Fibroblast of skin of left biceps (primary cell): ENCODE measurements at regions not wholly inside any gene's neighbourhood (a gene's known extent, or its start where the extent isn't known, plus 50 kb on each side); places are given as distances from the start of the nearest gene placed in this dataset.
A peak's percentile ranks its signal among the peaks of the same experiment; 100 is the strongest.

Source experiments
- DNase-seq, 2 experiments: peaks; one replicate each; pipeline ENCODE4 v3.0.0-alpha.2; 2013; ENCODE audit warnings: low read depth in 2 of 2

DNA sequence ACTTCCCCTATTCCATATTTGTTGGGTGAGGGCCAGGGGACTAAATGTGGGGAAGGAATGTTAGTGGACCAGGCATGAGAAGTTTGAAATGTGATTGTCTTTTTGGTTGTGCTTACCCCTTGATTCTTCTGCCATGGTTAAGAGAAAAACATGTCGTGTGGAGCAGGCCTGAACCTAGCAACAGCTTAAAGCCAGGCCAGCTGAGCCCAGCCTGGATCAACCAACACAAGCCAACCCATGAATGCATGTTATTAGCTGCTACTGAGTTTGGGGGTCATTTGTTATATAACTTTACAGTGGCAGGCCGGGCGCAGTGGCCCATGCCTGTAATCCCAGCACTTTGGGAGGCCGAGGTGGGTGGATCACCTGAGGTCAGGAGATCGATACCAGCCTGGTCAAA, 52.4 kb upstream of the TRIO start:
- no peak for DNase-seq

DNA sequence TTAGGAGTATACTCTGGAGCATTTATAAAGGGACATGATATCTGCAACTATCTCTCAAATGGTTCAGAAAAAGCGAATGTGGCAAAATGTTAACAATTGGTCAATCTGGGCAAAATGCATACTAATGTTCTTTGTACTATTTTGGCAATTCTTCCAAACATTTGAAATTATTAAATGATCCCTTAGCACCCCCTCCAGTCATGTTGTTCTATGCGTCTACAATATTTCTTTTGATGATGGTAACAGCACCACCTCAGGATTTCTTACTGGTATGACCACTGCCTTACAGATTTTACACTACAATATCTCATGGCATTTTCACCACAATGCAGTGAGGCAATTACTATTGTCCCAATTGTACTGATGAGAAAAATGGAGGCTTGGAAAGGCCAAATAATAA, 52.9 kb upstream of the TRIO start:
- DNase-seq = no peak

DNA sequence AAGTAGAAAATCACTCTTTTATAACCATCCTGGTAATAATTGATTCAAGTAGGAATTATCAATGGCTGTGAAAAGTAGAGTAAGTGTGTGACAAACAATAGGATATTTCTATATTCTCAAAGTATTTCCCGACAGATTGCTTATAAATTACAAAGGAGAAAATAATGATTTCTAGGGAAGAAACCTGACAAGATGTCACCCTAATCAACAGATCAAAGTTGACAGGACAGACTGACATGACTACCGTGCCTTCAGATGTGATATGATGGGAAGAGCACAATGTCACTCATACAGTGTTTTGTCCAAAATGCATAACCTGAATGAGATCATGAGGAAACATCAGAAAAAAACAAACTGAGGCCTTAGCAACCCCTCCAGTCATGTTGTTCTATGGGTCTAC, 53.9 kb upstream of the TRIO start:
- no peak for DNase-seq

DNA sequence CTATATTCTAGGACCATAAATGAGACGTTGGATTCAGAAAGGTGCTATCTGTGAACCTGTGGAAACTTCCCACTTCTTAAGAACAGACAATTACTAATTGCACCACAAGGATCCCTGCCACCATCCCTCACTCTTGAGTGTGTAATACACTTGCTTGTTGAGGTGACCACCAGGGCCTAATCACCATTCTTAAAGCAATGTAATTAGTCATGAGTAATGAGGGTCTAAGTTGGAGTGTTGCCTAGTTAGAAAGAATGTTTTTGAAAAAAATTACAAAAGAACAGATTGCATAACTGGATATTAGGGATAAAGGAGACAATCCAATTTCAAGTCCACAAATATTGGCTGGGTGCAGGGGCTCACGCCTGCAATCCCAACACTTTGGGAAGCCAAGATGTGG, 56.9 kb upstream of the TRIO start:
- DNase-seq = no peak

DNA sequence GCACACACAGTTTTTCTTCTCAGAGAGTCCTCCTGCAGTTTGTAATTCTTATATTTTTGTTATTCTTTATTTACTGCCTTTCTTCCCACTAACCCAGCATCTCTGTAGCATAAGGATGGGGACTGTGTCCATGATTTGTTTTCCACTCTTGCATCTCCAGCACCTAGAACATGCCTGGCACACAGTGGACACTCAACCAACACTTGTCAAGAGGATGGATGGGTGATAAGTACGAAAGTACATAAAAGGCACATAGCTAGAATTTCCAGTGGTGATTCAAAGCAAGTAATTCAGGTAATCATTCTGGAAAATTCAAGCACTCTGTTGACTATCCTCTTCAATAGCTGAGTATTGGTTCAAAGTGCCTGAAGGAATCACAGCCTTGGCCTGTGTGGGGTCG, 60.2 kb upstream of the TRIO start:
- DNase-seq = no peak

DNA sequence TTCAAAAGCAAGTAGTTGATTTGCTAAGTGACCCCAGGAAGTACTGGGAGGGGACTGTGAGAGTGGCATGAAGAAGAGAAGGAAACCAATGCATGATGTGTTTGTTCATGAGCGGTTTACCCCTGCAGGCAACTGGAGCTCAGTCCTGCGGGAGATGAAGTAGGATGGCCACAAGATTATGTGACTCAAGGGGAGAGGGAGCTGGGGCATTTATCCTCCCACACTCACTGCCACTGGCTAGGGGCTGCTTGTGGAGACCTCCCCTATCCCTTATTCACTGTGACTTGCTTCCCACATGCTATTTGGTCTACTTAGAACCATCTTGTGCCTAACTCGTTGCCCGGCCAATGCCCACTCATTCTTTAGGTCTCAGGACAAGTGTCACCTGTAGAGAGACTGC, 60.6 kb upstream of the TRIO start:
- DNase-seq = no peak

DNA sequence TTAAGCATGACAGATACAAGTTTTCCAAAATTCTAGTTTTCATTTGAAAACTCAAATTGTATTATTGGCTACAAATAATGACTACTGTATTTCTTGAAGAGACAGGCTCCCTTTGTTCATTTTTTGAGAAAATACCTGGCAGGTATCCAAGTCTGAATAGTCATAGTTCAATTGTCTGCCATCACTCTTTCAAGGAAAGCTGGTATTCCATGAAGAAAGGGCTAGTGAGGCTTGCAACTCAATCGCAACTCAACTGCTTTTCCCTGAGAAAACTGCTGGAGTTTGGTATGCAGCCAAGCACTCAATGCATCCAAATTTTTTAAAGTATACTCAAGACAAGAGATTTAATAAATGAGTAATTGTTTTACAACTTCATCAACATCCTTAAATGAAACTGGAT, 61.4 kb upstream of the TRIO start:
- DNase-seq = no peak

DNA sequence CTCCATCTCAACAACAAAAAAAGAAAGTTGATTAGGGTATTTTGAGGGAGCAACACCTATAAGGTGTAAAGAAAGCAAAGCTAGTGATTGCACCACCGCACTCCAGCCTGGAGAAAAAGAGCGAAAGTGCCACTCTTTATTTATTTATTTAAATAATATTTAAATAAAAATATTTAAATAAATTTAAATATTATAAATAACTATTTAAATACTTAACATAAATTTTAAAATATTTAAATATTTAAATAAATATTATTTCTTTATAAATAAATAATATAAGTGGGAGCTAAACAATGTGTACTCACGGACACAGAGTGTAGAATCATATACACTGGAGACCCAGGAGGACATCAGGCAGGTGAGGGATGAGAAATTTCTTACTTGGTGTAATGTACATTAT, 64.4 kb upstream of the TRIO start:
- DNase-seq = no peak

DNA sequence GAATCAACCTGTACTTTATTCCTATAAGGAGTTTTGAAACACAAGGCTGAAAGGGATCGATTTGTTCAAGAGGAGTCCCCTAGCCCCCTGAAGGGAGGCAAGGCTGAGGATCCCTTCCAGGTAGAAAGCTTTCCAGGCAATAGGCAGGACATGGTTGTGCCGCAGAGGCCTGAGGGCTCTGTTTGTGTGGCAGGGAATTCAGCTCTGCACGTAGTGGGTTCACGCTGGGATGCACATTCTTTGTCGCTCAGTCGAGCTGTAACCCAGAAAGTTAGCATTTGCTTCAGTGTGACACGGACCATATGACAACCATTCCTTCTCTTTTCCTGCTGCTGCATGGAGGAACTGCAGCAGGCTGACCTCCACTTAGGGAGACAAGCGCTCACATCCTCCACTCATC, 65.6 kb upstream of the TRIO start:
- no peak for DNase-seq

DNA sequence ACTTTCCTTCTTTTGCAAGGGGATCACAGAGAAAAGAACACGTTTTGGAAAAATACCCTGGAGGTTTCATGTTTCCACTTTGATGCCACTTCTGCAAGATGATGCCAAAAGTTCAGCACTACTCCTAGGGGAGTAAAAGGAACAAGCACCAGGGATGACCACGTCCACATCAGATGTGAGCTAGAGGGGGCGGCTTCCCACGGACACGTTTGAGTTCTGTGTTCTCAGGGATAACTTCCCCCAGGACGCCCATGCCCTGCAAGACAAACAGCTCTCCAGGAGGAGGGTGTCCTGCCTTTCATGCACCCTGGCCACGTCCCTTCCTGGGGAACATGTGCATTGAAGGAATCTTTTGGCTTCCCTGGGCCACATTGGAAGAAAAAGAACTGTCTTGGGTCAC, 66.6 kb upstream of the TRIO start:
- DNase-seq = no peak

DNA sequence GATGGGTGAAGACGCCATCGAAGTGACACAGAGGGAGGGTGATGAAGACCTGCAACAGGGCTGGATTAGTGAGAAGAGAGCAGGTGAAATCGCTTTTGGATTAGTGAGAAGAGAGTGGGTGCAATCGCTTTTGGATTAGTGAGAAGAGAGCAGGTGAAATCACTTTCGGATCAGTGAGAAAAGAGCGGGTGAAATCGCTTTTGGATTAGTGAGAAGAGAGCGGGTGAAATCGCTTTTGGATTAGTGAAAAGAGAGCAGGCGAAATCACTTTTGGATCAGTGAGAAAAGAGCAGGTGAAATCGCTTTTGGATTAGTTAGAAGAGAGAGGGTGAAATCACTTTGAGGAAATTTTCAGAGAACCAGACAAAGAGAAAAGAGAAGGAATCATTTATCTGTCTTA, 67.2 kb upstream of the TRIO start:
- no peak for DNase-seq

DNA sequence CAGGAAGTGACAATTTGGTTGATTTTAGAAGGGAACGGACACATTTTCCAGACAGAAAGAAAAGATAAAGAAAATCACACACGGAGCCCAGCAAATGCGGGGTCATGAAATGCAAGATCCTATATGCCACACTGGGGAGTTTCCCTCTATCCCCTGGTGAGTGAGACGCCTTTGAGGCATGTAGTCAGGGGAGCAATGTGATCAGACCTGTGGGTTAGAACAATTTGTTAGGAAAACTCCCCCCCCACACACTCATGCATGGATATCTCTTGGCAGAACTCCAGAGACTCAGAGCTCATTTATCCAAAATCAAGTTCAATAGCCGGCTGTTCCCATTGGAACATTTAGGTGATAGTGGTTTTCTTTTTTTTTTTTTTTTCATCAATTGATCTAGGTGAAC, 71.7 kb upstream of the TRIO start:
- DNase-seq = no peak

DNA sequence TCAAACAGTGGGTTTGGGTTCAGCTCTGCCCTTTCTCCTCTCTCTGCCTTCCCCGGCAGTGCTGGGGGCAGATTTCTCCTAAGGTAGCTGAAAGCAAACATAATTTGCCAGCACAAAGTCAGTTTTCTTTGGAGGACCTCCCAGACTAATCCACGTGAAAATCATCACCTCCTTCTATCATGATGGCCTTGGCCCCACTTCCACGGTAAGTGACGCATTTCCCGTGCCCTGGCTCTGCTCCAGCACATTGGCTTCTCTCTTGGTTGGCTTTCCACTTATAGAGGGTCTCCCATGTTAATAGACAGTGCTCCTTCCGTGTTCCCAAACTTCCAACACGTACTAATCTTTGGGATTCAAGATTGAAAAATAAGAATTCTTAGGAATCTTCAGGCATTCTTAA, 74.1 kb upstream of the TRIO start:
- no peak for DNase-seq

DNA sequence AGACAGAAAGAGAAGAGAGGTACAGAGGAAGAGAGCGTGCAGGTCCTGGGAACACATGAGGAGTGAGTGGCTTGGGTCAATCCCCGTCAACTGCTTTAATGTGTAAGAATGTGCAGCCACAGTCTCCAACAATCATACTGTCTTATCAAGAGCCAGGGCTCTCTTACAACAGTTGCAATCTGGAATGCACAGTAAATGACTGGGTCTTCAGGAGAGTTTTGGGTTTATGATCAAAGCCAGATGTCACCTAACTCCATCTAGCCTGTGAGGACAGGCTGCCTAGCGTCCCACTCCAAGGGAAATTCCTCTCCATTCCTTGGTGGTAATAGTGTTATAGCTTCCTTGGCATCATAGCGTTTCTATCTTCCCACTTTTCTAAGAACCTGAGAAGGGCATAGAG, 75.0 kb upstream of the TRIO start:
- no peak for DNase-seq

DNA sequence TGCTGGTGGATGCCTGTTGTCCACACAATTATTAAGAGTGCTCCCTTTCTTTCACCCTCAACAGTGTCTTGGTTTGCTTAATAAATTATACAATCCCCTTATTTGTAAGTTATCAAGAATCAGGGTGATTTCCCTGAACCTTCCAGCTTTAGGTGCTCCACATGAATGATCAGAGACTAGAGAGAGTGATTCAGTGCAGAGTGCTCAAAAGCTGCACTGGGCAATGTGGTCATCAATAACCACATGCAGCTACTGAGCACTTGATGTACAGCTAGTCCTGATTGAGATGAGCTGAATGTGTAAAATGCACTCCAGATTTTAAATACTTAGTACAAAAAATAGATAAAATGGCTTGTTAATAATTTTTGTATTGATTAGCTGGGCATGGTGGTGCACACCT, 76.8 kb upstream of the TRIO start:
- no peak for DNase-seq

DNA sequence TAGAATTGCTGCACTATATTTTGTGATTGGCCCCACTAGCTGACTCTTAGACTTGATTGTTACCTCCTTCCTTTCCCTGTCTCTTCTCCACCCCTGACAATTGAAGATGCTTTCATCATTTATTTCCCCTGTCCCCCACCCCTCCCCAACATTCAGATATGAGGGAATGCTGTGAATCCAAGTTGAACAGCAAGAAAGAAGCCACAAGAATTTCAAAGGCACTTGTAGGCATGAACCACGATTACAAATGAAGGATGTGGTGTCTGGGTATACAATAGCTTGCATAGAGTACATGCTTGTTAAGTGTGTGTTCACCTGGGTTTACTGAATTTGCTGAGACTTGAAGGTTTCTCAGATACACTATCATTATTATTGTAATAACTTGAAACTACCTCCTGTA, 78.3 kb upstream of the TRIO start:
- DNase-seq = peak; percentile 51 to 57

DNA sequence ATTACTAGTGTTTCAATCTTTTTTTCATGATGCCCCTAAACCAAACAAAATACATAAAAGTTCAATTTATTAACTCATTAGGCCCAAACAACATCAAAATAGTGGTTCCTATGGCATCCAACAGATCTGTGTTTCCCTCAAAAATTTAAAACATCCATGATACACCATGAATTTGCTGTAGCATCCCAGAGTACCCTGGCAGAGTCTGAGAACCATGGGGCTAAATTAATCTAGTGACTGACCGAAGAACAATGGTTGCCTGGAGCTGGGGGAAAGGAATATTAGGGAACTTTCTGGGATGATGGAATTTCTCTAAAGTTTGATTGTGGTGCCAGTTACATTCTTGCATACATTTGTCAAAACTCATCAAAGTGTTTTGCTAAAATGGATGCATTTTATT, 79.5 kb upstream of the TRIO start:
- no peak for DNase-seq

DNA sequence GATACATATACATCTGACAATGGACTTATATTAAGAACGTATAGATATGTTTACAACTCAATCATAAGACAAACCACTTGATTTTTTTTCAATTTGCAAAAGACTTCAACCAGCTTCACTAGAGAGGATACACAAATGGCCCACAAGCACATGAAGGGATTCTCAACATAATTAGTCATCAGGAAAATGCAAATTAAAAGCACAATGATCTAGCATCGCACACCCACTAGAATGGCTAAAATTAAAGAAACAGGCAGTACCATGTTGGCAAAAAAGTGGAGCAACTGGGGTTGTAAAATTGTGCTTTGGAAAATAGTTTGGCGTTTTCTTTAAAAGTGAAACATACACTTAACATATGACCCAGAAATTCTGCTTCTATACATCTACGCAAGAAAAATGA, 80.0 kb upstream of the TRIO start:
- no peak for DNase-seq

DNA sequence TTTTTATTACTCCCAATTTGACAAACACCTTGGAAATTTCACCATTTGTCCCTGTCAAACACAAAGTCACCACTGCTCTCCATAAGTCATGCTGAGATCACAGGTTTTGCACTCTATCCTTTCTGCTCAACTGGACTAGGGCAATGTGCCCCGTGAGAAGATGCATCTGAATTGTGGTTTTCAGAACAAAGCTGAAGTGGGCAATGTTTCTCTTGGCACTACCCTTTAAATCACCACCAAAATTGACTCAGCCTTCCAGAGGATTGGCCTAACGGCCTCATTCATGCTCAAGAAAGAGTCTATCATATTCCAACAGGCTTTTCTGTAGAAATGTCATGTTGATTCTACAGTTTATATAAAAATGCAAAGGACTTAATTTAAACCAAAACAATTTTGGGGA, 81.0 kb upstream of the TRIO start:
- no peak for DNase-seq

DNA sequence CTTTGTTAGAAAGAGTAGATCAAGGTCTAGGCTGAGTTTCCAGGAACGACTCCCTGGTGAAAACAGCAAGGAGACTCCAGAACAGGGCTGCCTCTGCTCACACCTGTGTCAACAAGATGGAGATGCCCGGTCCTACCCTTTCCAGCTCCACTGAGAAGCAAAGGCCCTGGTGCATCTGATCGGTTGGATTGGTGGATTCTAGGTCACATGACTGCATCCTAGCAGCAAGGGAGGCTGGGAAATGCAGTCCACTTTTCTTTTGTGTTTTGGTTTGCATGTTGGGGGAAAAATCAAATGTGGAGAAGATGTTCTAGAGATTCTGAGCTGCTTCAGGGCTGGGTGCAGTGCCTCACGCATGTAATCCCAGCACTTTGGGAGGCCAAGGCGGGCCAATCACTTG, 82.0 kb upstream of the TRIO start:
- DNase-seq = no peak

DNA sequence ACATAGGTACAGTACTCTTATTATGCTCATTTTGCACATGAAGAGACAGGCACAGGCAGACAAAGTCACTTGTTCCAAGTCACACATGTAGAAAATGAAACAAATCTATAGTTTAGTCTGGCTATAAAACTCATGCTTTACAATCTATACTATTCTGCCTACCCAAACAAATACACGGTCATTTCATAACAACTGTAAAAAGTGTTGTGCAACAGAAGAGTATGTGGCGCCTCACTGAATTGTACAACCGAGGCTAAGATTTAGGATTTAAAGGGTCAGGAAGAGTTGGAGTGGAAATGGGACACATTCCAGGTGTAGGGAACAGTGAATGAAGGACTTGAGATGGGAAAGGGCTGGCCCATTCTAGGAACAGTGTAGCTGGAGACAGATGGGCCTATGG, 82.9 kb upstream of the TRIO start:
- DNase-seq = no peak

DNA sequence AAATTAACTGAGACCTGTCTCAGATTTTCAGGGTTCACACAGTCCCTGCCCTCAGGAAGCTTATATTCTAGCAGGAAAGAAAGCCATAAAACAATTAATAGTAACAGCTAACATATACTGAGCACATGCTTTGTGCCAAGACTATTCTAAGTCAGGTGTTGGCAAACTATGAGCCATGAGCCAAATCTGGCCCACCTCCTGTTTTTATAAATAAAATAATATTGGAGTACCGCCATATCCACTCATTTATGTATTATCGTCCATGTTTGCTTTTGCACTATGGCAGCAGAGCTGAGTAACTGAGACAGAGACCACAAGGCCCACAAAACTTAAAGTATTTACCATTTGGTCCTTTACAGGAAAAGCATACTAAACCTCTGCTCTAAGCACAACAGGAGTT, 83.3 kb upstream of the TRIO start:
- DNase-seq = no peak

DNA sequence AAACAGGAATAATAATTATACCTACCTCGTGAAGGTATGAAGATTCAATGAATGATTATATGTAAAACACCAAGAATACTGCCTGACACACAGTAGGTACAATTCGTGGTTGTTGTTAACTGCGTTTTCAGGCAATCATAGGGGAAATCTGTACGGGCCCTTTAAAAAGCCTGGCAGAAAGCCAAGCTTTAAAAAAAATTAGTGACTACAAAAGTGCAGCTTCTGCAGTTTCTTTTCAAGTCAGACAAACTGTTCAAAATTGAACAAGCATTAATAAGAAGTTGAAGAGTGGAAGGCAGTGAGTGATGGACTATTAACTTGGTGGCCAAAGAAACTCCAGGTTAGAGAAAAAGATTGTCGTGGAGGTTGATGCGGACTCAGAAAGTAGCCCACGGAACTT, 85.9 kb upstream of the TRIO start:
- no peak for DNase-seq

DNA sequence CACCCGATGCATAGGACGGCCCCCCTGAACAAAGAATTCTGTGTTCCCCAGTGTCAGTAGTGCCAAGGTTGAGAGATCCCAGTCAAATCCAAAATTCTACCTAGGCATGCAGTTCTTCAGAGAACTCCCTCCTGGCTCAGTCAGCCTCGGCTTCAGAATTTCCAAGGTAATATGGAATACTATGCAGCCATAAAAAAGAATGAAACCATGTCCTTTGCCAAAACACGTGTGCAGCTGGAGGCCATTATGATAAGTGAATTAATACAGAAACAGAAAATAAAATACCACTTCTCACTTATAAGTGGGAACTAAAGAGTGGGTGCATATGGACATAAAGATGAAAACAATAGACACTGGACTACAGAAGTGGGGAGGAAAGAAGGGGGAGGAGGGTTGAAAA, 87.1 kb upstream of the TRIO start:
- no peak for DNase-seq
